HEK293T (cell line): ENCODE measurements at regions not wholly inside any gene's neighbourhood (a gene's known extent, or its start where the extent isn't known, plus 50 kb on each side); places are given as distances from the start of the nearest gene placed in this dataset.
"Not testable (repeated sequence)": the region's sequence is repeated elsewhere in the genome, so short reads cannot be mapped to it uniquely, and the experiment has no call there.

Experiments
- ARNT ChIP-seq: fragments of 450-650 bp; IDR thresholded peaks from 2 replicates; pipeline ENCODE4 v1.6.1; 2017; ENCODE audit warnings: mild to moderate bottlenecking
- BHLHE40 ChIP-seq: fragments of 450-650 bp; IDR thresholded peaks from 2 replicates; pipeline ENCODE4 v1.6.1; 2016; ENCODE audit warnings: mild to moderate bottlenecking, moderate library complexity, borderline replicate concordance
- ELF4 ChIP-seq: fragments of 450-650 bp; IDR thresholded peaks from 2 replicates; pipeline ENCODE4 v1.6.1; 2017; ENCODE audit warnings: antibody characterized with exemption
- FOXA1 ChIP-seq: fragments of 450-650 bp; IDR thresholded peaks from 2 replicates; pipeline ENCODE4 v1.6.1; 2016; ENCODE audit warnings: mild to moderate bottlenecking
- FOXK2 ChIP-seq: fragments of 450-650 bp; IDR thresholded peaks from 2 replicates; pipeline ENCODE4 v1.6.1; 2016; ENCODE audit warnings: mild to moderate bottlenecking
- FOXM1 ChIP-seq: fragments of 450-650 bp; IDR thresholded peaks from 2 replicates; pipeline ENCODE4 v1.6.1; 2017; ENCODE audit warnings: mild to moderate bottlenecking, borderline replicate concordance
- HDGF ChIP-seq: fragments of 450-650 bp; IDR thresholded peaks from 2 replicates; pipeline ENCODE4 v1.6.1; 2017; ENCODE audit warnings: antibody characterized with exemption, borderline replicate concordance
- L3MBTL2 ChIP-seq: fragments of 450-650 bp; conservative IDR thresholded peaks from 2 replicates; pipeline ENCODE4 v1.6.1; 2016; ENCODE audit warnings: mild to moderate bottlenecking
- NFRKB ChIP-seq: fragments of 450-650 bp; IDR thresholded peaks from 2 replicates; pipeline ENCODE4 v1.6.1; 2016; ENCODE audit warnings: mild to moderate bottlenecking, moderate library complexity
- SP1 ChIP-seq: fragments of 450-650 bp; IDR thresholded peaks from 2 replicates; pipeline ENCODE4 v1.6.1; 2017
- SUZ12 ChIP-seq: fragments of 450-650 bp; IDR thresholded peaks from 2 replicates; pipeline ENCODE4 v1.6.1; 2016; ENCODE audit warnings: mild to moderate bottlenecking
- TARDBP ChIP-seq: fragments of 450-650 bp; IDR thresholded peaks from 2 replicates; pipeline ENCODE4 v1.6.1; 2016
- TF ChIP-seq, protein P1 (sequence below): fragments of 450-650 bp; IDR thresholded peaks from 2 replicates; pipeline ENCODE4 v1.6.1; 2016

DNA sequence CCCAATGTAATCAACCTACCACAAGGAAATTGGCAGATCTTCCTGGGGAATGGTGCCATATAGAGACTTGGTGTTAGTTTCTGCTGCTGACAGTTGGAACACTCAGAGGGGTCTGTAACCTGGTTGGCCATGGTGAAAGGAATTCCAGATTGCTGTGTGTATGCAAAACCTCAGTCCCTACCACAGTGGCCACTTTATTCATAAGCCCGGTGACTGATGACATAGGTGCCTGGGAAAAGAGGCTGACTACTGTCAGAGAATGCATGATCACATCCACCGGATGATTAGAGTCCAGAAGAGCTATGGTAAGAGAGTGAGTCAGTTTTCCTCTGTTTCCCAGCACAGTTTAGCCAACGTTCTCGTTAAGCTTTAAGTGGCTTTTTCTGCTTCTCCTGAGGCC lies 156.8 kb upstream of the NPAP1 start:
- TF ChIP-seq L3MBTL2, SP1, BHLHE40, ARNT, FOXA1, ELF4, FOXK2, SUZ12, TARDBP, FOXM1, HDGF, NFRKB: not testable (repeated sequence)
- TF ChIP-seq, protein P1, sequence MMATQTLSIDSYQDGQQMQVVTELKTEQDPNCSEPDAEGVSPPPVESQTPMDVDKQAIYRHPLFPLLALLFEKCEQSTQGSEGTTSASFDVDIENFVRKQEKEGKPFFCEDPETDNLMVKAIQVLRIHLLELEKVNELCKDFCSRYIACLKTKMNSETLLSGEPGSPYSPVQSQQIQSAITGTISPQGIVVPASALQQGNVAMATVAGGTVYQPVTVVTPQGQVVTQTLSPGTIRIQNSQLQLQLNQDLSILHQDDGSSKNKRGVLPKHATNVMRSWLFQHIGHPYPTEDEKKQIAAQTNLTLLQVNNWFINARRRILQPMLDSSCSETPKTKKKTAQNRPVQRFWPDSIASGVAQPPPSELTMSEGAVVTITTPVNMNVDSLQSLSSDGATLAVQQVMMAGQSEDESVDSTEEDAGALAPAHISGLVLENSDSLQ, result not testable (repeated sequence)
